K562 (cell line): ENCODE measurements at regions not wholly inside any gene's neighbourhood (a gene's known extent, or its start where the extent isn't known, plus 50 kb on each side); places are given as distances from the start of the nearest gene placed in this dataset. TPM values are rescaled to one million over a fixed set of nuclear protein-coding genes. Genes with fewer than 3 reads are reported as not detected.

Source experiments
- ATAC-seq: fragments of 200-7000 bp; cut with Tn5 transposase; 3 replicates; pipeline ENCODE4 v1.9.1; 2020; ENCODE audit warnings: moderate library complexity
- BruUV-seq: library from RNA; stranded (reverse); fragments of 400-500 nt; replicated peaks from 2 replicates; lab custom pipeline; 2021; lab: Mats Ljungman, UMichigan
- CTCF ChIA-PET: fragments of 300-600 bp; formaldehyde crosslinking; extraction: SDS; loops from one replicate; lab custom pipeline; 2021; ENCODE audit warnings: low intra/inter-chr PET ratio; lab: Yijun Ruan, JAX
- POLR2A ChIA-PET: fragments of 300-600, 350-650 bp; sonication (Branson Sonifier 250); formaldehyde crosslinking; extraction: SDS; loops from one replicate; lab custom pipeline; 2021; ENCODE audit warnings: antibody characterized with exemption, inconsistent platforms; lab: Yijun Ruan, JAX
- DNase-seq, 4 experiments: peaks; one replicate each; pipeline versions ENCODE4 v3.0.0 to v3.0.0-alpha.2; 2011 to 2018; ENCODE audit warnings: low spot score in 3 of 4, mixed read lengths in 3 of 4; ENCODE audit errors: extremely low read depth in 1 of 4
- FAIRE-seq: peaks from 2 replicates; lab custom pipeline; 2011; peaks lifted over from hg19 to GRCh38; lab: Jason Lieb, UNC
- H2AFZ ChIP-seq: 2 replicates; pipeline ENCODE4 v1.6.0; 2011; ENCODE audit warnings: low read depth, low read length, control low read depth, inconsistent platforms
- H3K27ac ChIP-seq: fragments of 200-600 bp; 3 replicates; pipeline ENCODE4 v1.8.0; 2011; ENCODE audit warnings: low read depth, mild to moderate bottlenecking, control low read depth, inconsistent platforms, low read length, moderate library complexity, mixed read lengths; ENCODE audit errors: extremely low read depth
- H3K27me3 ChIP-seq, 2 experiments: fragments of 300-600 bp in 1 of 2; 2 replicates in 1 of 2; 3 replicates in 1 of 2; pipeline versions ENCODE4 v1.6.0 to v1.8.0; 2011; ENCODE audit warnings: inconsistent platforms in 2 of 2, low read length in 2 of 2, mild to moderate bottlenecking in 1 of 2, mixed read lengths in 1 of 2, moderate library complexity in 1 of 2; ENCODE audit not compliant: control insufficient read depth in 2 of 2, insufficient read depth in 2 of 2
- H3K36me3 ChIP-seq: fragments of 300-600 bp; 3 replicates; pipeline ENCODE4 v1.8.0; 2011; ENCODE audit warnings: mild to moderate bottlenecking, low read length, inconsistent platforms; ENCODE audit not compliant: control insufficient read depth, insufficient read depth
- H3K4me1 ChIP-seq, 2 experiments: fragments of 200-600 bp in 1 of 2; replicated peaks in 1 of 2; 2 replicates in 1 of 2; 3 replicates in 1 of 2; pipeline versions ENCODE4 v1.5.1 to v1.8.0; 2011; ENCODE audit warnings: inconsistent platforms in 2 of 2, low read length in 2 of 2, mild to moderate bottlenecking in 1 of 2, mixed read lengths in 1 of 2, moderate library complexity in 1 of 2; ENCODE audit not compliant: control insufficient read depth in 2 of 2, insufficient read depth in 2 of 2
- H3K4me2 ChIP-seq: 2 replicates; pipeline ENCODE4 v1.6.1; 2011; ENCODE audit warnings: low read length, control low read depth, inconsistent platforms, mixed read lengths; ENCODE audit not compliant: insufficient read depth
- H3K4me3 ChIP-seq: fragments of 200-600 bp; sonication (generic), shearing (Covaris generic); 2 replicates; pipeline ENCODE4 v1.5.1; 2016; ENCODE audit warnings: control low read depth, inconsistent platforms
- H3K79me2 ChIP-seq: fragments of 200-600 bp; 3 replicates; pipeline ENCODE4 v1.8.0; 2011; ENCODE audit warnings: low read length, inconsistent platforms; ENCODE audit not compliant: control insufficient read depth, insufficient read depth
- H3K9ac ChIP-seq, 2 experiments: 2 replicates each; pipeline versions ENCODE4 v1.6.0 to v1.6.1; 2011; ENCODE audit warnings: low read depth in 2 of 2, low read length in 2 of 2, control low read depth in 1 of 2, inconsistent platforms in 1 of 2, mild to moderate bottlenecking in 1 of 2, mixed read lengths in 1 of 2; ENCODE audit not compliant: insufficient read depth in 1 of 2
- H3K9me1 ChIP-seq: one replicate; pipeline ENCODE4 v1.6.0; 2011; ENCODE audit warnings: inconsistent platforms, mild to moderate bottlenecking, low read length, moderate library complexity; ENCODE audit not compliant: control insufficient read depth, insufficient read depth
- H3K9me3 ChIP-seq: replicated peaks from 2 replicates; pipeline ENCODE4 v1.5.1; 2011; ENCODE audit warnings: low read depth, low read length, inconsistent platforms; ENCODE audit not compliant: control insufficient read depth, insufficient read depth
- H4K20me1 ChIP-seq: replicated peaks from 2 replicates; pipeline ENCODE4 v1.6.1; 2011; ENCODE audit warnings: low read length, inconsistent platforms, mixed read lengths; ENCODE audit not compliant: control insufficient read depth, insufficient read depth
- ARNT ChIP-seq, 2 experiments: fragments of 450-650 bp; IDR thresholded peaks; 2 replicates each; pipeline ENCODE4 v1.6.1; 2016; ENCODE audit warnings: mild to moderate bottlenecking in 1 of 2
- CBX3 ChIP-seq, 2 experiments: IDR thresholded peaks; 1 replicate in 1 of 2; 2 replicates in 1 of 2; pipeline ENCODE4 v1.6.1; 2012; ENCODE audit warnings: inconsistent platforms in 2 of 2, low read length in 2 of 2, borderline replicate concordance in 1 of 2, control low read depth in 1 of 2
- CBX5 ChIP-seq: IDR thresholded peaks from 2 replicates; pipeline ENCODE4 v1.6.1; 2014; ENCODE audit warnings: low read depth, borderline replicate concordance
- EHMT2 ChIP-seq: fragments of 450-650 bp; IDR thresholded peaks from 2 replicates; pipeline ENCODE4 v1.6.1; 2018; ENCODE audit warnings: antibody characterized with exemption
- HDAC1 ChIP-seq, 2 experiments: fragments of 450-650 bp; IDR thresholded peaks; 2 replicates each; pipeline ENCODE4 v1.6.1; 2016 to 2017; ENCODE audit warnings: inconsistent platforms in 1 of 2, mild to moderate bottlenecking in 1 of 2, moderate library complexity in 1 of 2
- MYNN ChIP-seq, 2 experiments: sonication (generic); formaldehyde crosslinking in 1 of 2; IDR thresholded peaks; 2 replicates each; pipeline versions ENCODE4 v1.5.0 to v1.6.1; 2016 to 2020; ENCODE audit warnings: antibody characterized with exemption in 1 of 2, missing genetic modification reagents in 1 of 2
- NBN ChIP-seq: fragments of 450-650 bp; IDR thresholded peaks from 2 replicates; pipeline ENCODE4 v1.6.1; 2016; ENCODE audit warnings: low read depth, mild to moderate bottlenecking
- RBM22 ChIP-seq: fragments of 200-400 bp; formaldehyde crosslinking; IDR thresholded peaks from 2 replicates; pipeline ENCODE4 v1.6.1; 2018; ENCODE audit warnings: low read length, low read depth; ENCODE audit not compliant: poor library complexity, severe bottlenecking
- RHOXF2B ChIP-seq: fragments of 250-450 bp; sonication (Bioruptor Pico); conservative IDR thresholded peaks from 2 replicates; pipeline ENCODE4 v1.5.1; 2021
- TRIM24 ChIP-seq, 2 experiments: fragments of 450-650 bp; IDR thresholded peaks; 2 replicates each; pipeline ENCODE4 v1.6.1; 2016
- TRIM28 ChIP-seq: fragments of 450-650 bp; IDR thresholded peaks from 2 replicates; pipeline ENCODE4 v1.6.1; 2017
- ZNF280A ChIP-seq: fragments of 450-650 bp; IDR thresholded peaks from 2 replicates; pipeline ENCODE4 v1.6.1; 2018; ENCODE audit warnings: mild to moderate bottlenecking, low read depth; ENCODE audit not compliant: partially characterized antibody
- ZNF354B ChIP-seq: fragments of 250-450 bp; sonication (Bioruptor Pico); IDR thresholded peaks from 2 replicates; pipeline ENCODE4 v1.4.0; 2020
- ZNF512 ChIP-seq: IDR thresholded peaks from 2 replicates; pipeline ENCODE4 v1.6.1; 2016; ENCODE audit warnings: missing genetic modification characterization, missing compliant biosample characterization
- WGBS: fragments of 100-300 bp; shearing (Covaris generic); methylation state at CpG from one replicate; pipeline ENCODE4 v1.1.6; 2016; ENCODE audit warnings: low coverage, mixed read lengths; ENCODE audit not compliant: insufficient coverage; ENCODE audit errors: missing lambda C conversion rate; 5-methylcytosine and 5-hydroxymethylcytosine counted together
- in situ Hi-C: fragments of 300-500 bp; cut with MboI; formaldehyde crosslinking; loops from 4 replicates; pipeline ENCODE4 v1.15.0; 2018; ENCODE audit warnings: inconsistent platforms, mixed read lengths
- intact Hi-C: fragments of 100-400 bp; cut with micrococcal nuclease; formaldehyde crosslinking; loops from 2 replicates; pipeline ENCODE4 v1.14.2; 2022
- small RNA-seq: library from RNA; depleted of rRNA; stranded (forward); fragments of <200 nt; gene quantifications from one replicate; pipeline ENCODE3, GENCODE V24; 2014

DNA sequence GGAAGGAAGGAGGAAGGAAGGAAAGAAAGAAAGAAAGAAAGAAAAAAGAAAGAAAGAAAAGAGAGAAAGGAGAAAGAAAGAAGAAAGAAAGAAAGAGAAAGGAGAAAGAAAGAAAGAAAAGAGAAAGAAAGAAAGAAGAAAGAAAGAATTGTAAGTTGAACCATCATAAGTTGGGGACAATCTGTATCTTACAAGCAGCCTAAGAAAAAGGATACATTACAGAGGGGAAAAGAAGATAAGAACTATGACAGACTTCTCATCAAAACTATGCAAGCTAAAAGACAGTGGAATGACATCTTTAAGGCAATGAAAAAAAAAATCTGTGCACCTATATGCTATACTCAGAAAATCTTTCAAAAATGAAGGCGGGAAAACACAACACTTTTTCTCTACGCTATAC is 50.3 kb upstream of the SP4 start:
- in situ Hi-C loops (no loop called here), intact Hi-C loops (no loop called here)
- Histone ChIP-seq H3K4me3 (no peak overlapping the region), H3K4me2 (no peak overlapping the region), H3K9me1 (no peaks in the 10 kb centered on the region), H3K27me3 (no peaks in the 10 kb centered on the region), H3K9ac (no peak overlapping the region), H3K9me3 (no peaks in the 10 kb centered on the region), H3K4me1 (no peaks in the 10 kb centered on the region; a peak in 1 of 5 replicates), H4K20me1 (no peaks in the 10 kb centered on the region), H3K79me2 (no peaks in the 10 kb centered on the region), H2AFZ (no peak overlapping the region), H3K27ac (no peak overlapping the region), H3K36me3 (no peaks in the 10 kb centered on the region)
- no TSS peak for BruUV-seq
- no peak for FAIRE-seq
- no peak for DNase-seq
- ATAC-seq, result no peak
- TF ChIP-seq NBN (peak; percentile 60; the same call in 1 of the 2 replicates), CBX5 (peak; percentile 89), CBX3 (IDR thresholded peaks at IDR 0.05; ENCODE audit: borderline replicate concordance in 1 of 2, low read length in 2 of 2) (peak in 1 of 2 experiments; percentile 93; a peak in 2 of 3 replicates), MYNN (IDR thresholded peaks at IDR 0.05) (no peak), MYNN (CRISPR knock-in tag; IDR thresholded peaks at IDR 0.05) (no peak), ZNF354B (CRISPR knock-in tag) (no peak), TRIM28 (peak; percentile 97), TRIM24 (IDR thresholded peaks at IDR 0.05) (peak; percentile 64 to 82; a peak in 3 of 4 replicates), RBM22 (no peak), ZNF280A (peak; percentile 82), RHOXF2B (CRISPR knock-in tag) (no peak), ARNT (IDR thresholded peaks at IDR 0.05) (0 out of 4 replicates have a peak, but pooled peaks of 1 of the 2 experiments have one; percentile 20), HDAC1 (IDR thresholded peaks at IDR 0.05) (peak in 1 of 2 experiments; percentile 82; a peak in 1 of 4 replicates), ZNF512 (tag) (peak; percentile 96), EHMT2 (0 out of 2 replicates have a peak, but pooled peaks have one; percentile 35)
- ChIA-PET POLR2A (no interaction called here), CTCF (no interaction called here)
- 0% methylated on average over 2 of the region's 2 CpGs for WGBS

Small RNAs in the stretch of these regions (small RNA-seq; reads per million reads assigned to genes)
- not detected for gene RN7SL542P
